ENCODE measurements at regions not wholly inside any gene's neighbourhood (a gene's known extent, or its start where the extent isn't known, plus 50 kb on each side); places are given as distances from the start of the nearest gene placed in this dataset.

- DNase-seq (ENCODE audit: insufficient read length, low spot score) (no peak), FAIRE-seq (no peak)
- TF ChIP-seq CTCF (IDR thresholded peaks at IDR 0.05; ENCODE audit: insufficient read depth, missing control alignments), result no peak
Measured at GRCh38 chr2:180743401-180743800, 237.0 kb upstream of the UBE2E3 start.

GRCh38 chr2:180742801-180743200 is 237.6 kb upstream of the UBE2E3 start:
- no peak for FAIRE-seq
- no peak for DNase-seq (ENCODE audit: insufficient read length, low spot score)
- TF ChIP-seq CTCF (IDR thresholded peaks at IDR 0.05; ENCODE audit: insufficient read depth, missing control alignments), result no peak

- no peak for FAIRE-seq
- no peak for TF ChIP-seq CTCF (IDR thresholded peaks at IDR 0.05; ENCODE audit: insufficient read depth, missing control alignments)
- no peak for DNase-seq (ENCODE audit: insufficient read length, low spot score)
Measured at GRCh38 chr2:180739070-180739469, 241.3 kb upstream of the UBE2E3 start.

GRCh38 chr2:180735799-180736198 is 244.6 kb upstream of the UBE2E3 start:
- DNase-seq (ENCODE audit: insufficient read length, low spot score) (no peak), FAIRE-seq (no peak)
- TF ChIP-seq CTCF (IDR thresholded peaks at IDR 0.05; ENCODE audit: insufficient read depth, missing control alignments), result no peak

GRCh38 chr2:180734382-180734781 is 246.0 kb upstream of the UBE2E3 start:
- DNase-seq (ENCODE audit: insufficient read length, low spot score) (no peak), FAIRE-seq (no peak)
- TF ChIP-seq CTCF (IDR thresholded peaks at IDR 0.05; ENCODE audit: insufficient read depth, missing control alignments), result no peak

GRCh38 chr2:180733330-180733729 is 247.1 kb upstream of the UBE2E3 start:
- FAIRE-seq (no peak), DNase-seq (ENCODE audit: insufficient read length, low spot score) (no peak)
- no peak for TF ChIP-seq CTCF (IDR thresholded peaks at IDR 0.05; ENCODE audit: insufficient read depth, missing control alignments)

GRCh38 chr2:180732337-180732736 is 248.1 kb upstream of the UBE2E3 start:
- no peak for TF ChIP-seq CTCF (IDR thresholded peaks at IDR 0.05; ENCODE audit: insufficient read depth, missing control alignments)
- DNase-seq (ENCODE audit: insufficient read length, low spot score) (no peak), FAIRE-seq (no peak)

Data from D721Med (cell line).